CD4-positive, alpha-beta T cell treated with Interleukin-4 for 1 hour (primary cell): ENCODE measurements at regions not wholly inside any gene's neighbourhood (a gene's known extent, or its start where the extent isn't known, plus 50 kb on each side); places are given as distances from the start of the nearest gene placed in this dataset.

Experiments
- DNase-seq, 2 donors: peaks; one replicate each; pipeline ENCODE4 v3.0.0-alpha.2; 2020 to 2022

DNA sequence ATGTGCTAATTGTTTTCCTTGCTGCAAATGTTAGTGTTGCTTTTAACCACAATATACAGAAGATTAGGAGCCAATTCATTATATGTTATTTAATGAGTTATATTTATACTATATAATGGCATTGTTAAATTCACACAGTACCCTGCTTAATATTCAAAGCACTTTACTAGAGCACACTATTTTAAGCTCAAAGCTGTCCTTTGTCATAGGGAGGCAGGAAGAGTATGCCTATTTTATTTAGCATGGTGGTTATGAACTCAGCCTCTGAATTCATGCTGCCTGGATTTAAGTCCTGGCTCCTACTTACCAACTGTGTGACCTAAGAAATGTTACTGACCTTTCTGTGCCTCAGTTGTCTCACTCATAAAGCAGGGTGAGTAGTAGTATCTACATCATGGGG is 80.5 kb downstream of the FASTKD2 start:
- no peak for DNase-seq

DNA sequence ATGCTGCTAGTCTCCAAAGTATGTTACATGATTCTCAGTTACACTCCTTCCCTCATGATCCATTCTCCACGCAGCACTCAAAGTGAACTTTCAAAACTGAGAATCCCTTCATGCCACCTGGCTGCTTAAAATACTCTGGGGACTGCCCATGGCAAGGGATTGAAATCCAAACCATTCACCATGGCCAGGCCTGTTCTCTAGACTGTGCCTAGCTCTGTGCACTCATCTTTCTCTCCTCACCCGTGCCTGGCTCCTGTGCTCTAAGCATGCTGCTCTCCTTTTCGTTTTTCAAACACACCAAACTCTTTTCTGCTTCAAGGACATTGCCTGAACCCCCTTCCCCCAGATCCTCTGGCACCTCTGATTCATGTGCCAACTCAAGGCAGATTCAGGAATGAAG is 80.9 kb downstream of the FASTKD2 start:
- no peak for DNase-seq

DNA sequence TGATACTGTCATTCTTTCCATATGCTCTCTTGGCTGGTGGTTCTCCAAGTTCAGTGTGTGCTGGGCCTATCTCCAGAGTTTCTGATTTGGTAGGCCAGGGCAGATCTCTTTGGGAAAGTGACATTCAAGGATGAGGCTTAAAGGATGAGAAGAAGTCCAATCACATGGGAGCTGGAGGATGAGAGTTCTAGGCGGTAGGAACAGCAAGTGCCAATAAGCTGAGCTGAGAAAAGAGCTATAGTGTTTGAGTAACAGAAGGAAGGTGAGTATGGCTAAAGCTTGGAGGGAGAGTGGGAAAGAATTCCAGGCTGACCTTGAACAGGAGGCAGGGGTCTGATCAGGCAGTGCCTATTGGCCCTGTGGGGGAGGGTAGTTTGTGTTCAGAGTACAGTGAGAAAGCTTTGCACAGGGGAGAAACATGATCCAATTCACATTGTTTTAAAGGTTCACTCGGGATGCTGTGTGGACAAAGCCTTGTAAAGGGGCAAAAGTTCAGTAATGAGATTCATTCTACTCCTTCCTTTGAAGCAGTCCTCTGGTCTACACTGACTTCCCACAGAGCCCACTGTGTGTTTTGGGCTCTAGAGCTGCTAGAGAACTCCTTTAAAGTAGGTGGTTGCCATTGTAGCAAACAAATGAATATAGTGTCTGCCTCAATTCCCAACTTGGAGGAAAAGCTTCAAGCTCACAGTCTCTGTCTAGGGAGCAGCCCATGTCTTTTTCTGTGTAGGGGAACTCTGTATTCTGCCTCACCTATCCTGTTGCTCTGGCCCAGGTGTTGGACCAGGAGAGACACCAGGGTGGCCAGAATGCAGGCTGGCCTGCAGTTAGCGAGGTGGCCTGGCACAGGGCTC is 81.8 kb downstream of the FASTKD2 start:
- no peak for DNase-seq

DNA sequence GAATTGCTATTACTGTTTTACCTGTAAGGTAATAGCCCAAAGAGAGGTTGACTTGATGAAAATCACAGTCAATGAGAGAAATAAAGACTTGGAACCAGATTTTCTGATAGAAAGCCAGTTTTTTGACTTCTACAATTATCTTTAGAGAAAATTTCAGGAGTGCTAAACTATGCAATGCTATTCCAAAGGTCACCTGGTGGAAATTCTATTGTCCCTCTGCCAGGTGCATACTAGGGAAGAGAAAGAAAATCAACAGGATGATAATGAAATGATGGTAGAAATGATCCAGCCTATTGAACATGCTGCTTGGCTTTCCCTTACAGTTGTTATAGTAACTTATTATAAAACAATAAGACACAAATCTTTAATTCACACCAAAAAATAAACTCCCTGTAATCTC is 85.0 kb downstream of the FASTKD2 start:
- DNase-seq, result no peak

DNA sequence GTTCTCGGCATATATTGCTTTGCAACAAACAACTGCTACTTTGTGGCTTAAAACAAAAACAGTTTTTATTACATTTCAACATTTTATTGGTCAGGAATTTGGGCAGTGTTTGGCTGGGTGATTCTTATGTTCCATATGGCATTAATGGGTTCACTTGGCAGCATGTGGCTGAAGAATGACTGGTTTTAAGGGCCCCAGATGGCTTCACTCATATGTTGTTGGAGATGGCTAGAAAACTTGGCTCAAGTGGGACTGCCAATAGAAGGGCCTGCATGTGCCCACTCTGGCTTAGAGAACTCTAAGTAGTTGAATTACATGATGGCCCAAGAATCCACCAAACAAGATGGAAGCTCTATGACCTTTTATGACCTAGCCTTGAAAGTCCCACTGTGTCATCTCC is 86.1 kb downstream of the FASTKD2 start:
- DNase-seq, result no peak

DNA sequence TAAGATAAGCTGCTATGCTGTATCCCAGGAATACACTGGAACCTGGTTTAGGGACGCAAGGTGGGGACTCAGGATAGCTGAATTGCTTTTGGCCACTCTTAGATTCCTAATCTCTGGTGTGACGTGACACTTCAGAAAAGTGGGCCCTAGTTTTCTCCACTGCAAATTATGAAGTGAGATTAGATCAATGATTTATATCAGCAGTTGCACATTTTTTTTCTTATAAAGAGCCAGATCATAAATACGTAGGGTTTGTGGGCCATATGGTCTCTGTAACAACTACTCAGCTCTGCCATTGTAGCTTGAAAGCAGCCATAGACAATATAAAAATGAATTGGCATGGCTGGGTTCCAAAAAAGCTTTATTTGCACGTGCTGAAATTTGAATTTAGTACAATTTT is 85.4 kb upstream of the CPO start:
- no peak for DNase-seq

DNA sequence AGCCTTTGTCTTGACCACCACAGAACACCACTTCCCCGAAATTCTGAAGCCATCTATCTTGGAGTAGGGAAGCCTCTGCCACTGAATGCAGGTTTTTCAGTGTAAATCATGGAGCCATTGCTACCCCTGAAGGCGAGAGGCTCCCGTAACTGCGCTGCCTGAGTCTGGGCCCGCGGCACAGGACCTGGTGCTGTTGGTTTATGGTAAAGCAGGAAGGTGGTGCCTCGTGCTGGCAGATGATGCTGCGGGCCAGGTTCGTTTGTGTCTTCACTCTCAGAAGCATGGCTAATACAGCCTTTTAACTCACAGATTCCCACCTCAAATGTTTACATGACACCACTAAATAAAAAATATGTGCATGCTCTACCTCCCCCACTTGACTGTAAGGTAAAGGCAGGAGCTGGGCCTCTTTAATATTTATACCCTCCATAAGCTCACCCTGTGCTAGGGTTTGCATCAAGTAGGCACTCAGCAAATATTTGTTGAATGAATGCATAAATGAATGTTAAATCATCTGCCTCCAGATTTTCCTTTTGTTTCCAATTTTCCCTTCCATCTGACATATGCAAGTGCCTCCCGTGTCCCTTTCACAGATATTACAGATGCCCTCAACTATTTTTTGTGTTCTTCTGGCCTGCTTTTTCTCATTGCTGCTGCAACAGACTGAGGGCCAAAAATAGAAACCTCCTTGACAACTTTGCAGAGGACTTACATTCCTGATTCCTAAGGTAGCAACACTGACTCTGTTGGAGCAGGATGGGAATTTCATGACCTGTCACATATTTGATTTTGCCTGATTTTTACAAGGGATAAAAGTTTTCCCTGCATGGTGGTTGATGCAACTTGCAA is 83.5 kb upstream of the CPO start:
- DNase-seq, result no peak

DNA sequence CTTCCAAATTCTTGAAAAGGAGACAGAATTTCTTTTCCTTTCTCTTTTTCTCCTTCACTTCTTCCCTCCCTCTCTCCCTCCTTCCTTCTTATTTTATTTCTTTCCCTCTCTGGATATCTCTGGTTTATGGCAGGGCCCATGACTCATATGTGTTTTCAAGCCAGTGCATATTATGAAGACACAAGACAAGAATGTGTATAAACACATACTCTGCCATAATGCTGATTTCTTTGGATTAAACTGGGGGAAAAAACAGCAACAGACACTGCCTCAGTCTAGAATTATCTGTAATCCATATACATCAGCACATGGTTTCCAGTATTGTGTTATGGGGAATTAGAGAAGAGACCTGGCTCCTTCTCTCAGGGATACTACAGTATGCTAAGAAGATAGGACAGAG is 82.8 kb upstream of the CPO start:
- DNase-seq, result no peak

DNA sequence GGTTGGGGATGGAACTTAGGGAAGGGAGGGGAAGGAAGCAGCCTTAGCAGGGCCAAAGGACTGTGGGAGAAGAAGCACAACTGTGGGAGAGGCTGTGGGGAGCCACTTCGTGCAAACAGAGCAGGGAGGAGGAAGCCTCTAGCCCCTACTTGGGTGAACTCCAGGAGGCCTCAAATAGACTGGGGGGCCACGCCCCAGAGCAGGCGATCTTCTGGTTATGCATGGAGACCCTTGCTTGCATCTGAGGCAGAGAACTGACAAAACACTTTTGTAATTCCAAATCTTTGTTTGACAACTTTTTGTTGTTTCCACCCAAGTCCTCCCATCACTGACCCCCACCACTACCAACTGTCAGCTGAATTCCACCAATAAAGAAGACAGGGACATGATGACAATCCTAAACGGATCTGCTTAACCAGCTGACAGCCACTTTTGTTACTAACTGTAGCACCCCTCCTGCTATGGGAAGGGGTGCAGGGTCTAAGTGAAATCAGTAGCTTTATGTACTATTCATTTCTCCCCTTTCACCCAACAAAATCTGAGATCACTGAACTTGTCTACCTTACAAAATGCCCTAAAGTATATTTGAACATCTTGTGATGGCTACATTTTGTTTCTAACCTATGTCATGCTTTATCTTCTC is 80.5 kb upstream of the CPO start:
- no peak for DNase-seq

DNA sequence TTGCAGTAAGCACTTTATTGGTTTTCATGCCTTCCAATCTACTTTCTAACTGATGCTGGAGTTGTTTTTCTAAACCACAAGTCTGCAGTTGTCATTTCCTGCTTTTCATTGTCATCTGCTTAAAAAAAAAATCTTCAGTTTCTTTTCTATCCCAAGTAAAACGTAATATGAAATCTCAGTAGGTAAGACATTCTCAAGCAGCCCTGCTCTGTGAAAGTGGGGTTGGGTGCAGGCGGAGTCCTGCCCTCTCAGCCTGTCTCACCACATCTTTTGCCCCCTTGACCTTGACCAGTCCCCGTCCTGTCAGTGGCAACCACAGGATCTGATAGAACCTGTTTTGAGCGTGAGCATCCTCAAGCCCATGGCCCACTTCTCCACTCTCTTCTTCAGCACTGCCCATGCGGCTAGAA is 80.0 kb upstream of the CPO start:
- peak in 1 of 2 donors; percentile 39 for DNase-seq

DNA sequence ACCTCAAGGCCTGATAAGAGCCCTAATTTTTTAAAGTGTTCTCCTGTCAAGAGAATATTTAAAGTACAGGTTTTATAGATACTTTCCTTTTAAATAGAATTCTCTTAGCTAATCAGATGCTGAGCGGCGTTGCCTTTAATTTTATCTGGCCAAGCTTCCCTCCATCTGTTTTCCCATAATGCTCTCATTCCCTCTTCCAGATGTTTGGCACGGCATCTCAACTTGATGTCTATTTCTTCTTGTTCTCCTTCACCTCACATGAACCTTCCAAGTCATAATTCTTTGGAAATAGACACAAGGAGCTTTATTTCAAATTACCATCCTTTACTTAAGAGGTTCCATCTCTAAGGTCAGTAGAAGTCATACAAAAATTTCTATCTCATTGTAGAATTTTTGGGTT is 76.1 kb upstream of the CPO start:
- DNase-seq, result no peak

DNA sequence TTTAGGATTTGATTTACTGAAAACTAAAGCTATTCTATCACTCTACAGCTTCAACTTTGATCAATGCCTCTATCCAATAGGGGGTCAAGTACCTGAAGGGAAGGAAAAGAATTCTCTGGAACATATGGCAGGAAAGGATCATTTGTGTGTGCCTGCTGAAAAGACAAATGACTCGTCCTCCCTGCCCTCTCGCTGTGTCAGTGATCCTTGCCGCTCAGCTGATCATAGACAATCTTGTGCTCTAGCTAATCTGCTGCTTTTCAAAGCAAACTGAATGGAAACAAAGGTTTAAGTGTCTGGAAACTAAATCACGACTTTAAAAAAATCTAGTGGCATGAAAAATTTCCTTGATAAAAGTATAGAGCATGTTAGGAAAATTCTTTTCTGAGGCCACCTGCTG is 75.6 kb upstream of the CPO start:
- DNase-seq, result no peak

DNA sequence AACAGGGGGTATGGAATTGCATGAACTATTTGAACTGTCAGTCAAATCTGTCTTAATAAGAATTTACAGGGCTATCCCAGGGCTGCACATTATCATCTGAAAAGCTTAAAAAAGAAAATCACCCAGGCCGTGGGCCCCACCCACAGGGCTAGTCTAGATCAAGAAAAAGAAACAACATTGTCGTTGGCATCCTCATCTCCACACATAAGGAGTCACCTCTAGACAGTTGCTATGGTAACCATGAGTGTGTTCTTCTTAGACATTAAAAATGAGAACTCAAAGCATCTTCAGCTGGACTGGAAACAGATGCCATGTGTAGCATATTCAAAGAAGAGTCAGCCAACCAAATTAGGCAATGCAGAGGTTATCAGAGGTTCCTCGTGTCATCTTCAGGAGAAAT is 72.3 kb upstream of the CPO start:
- DNase-seq, result no peak

DNA sequence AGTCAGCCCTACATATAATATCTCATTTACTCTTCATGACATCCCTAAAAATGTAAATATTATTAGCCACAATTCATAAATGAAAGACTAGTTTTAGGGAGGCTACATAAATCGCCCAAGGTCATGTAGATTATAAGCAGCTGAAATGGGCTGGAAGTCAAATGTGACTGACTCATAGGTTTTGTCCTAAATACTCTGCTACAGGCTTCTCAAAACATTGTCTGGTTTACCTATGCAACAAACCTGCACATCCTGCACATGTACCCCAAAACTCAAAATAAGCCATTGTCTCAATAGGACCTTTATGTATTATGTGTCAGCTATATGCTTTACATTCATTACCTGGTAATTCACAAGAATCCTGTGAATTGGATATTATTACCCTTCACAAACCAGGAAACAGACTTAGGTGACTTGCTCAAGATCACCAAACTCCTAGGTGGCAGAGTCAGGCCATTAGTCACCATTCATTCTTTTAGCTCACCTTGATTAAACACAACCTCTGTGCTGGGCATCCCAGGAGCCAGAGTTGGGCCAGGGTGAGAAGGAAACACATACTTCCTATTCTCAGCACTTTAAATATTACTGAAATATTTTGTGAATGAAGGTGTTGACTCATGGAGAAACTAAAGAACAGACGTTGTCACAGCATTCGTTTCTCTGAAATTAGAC is 69.4 kb upstream of the CPO start:
- DNase-seq, result no peak

DNA sequence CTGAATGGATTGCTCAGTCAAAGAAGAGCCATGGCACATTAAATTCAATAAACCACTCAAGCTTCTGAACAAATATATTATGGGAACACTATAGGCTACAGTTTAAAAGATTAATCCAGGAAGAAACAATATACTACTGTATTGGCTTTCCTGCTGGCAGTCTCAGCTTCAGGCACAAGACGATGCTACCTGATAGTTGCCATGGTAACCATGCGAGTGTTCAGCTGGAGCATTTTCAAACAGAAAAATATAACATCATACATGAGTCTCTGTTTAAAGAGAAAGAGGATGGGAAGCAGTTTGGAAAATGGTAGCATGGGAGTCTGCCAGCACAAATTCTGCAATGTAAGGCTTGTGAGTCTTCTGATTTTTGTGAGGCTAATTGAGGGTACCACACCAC is 65.9 kb upstream of the CPO start:
- no peak for DNase-seq

DNA sequence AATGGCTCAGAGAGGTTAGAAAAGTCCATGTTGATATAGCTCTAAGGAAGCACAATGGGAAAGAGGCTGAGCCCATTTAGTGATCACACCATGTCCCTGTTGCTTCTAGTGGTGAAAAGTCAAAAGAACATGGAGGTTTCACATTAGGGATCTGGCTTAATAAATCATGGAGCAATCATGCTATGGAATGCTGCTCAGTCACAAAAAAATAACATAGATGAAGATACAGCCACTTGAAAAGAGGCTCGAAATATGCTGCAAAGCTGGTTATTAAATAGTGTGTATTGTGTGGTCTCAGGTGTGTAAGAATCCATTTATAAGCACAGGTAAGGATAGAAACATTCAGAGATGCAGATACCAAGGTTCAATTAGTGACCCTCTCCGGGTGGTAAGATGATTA is 63.6 kb upstream of the CPO start:
- DNase-seq, result no peak

DNA sequence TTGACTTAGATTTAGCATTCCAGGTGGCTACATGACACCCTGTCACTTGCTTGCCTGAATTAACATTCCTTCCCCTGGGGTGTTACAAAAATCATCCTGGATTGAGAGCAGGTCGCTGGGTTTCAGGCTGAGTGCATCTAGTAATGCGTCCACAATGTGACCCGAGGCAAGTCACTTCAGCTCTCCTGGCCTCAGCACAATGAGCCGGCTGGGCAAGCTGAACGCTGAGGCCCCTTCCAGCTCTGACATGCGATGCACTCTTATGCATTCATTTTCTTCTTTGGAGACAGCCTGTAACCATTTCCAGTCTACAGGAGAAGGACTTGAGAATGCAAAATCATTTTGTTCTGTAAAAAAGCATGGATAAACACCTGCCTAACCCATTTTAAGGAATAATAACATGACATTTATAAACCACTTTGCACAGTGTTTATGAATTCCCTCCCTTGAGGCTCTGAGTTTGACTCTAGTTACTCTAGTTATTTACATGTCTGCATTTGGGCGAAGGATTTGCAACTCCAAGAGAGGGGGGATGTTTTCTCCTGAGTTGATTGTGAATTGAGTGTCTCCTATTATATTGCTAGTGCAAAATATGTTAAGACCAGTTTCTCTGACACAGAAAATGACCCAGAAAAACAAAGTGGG is 63.0 kb upstream of the CPO start:
- DNase-seq, result no peak

DNA sequence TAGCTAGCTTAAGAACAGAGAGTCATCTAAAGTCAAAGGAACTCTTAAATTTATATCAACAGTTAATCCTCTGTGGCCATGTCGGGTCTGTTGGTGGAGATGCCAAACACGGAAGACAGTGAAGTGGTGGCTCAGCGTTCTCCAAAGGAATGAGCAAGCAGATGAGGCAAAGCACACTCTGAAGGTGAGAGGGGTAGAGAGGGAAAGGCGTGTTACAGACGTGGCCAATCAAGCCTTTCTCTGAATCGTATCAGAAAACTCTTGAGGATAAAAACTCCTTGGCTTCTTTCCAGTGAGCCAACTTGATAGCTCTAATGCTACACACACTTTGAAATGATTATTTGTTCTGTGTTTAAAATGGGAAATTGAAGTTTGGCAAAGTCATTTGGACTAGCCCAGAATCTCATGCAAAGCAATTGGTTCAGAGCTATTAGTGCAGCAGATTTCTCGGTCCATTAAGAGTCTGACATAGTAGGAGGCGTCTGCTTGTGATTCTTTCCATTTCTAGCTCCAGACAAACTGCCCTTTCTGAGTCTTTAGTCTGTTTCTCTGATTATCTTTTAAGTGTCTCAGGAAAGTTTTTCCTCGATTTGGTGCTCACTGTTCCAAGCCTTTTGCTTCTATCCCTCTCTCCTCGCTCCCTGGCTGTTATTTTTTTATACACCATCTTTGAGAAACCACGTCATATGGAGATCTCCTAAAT is 57.5 kb upstream of the CPO start:
- DNase-seq, result no peak

DNA sequence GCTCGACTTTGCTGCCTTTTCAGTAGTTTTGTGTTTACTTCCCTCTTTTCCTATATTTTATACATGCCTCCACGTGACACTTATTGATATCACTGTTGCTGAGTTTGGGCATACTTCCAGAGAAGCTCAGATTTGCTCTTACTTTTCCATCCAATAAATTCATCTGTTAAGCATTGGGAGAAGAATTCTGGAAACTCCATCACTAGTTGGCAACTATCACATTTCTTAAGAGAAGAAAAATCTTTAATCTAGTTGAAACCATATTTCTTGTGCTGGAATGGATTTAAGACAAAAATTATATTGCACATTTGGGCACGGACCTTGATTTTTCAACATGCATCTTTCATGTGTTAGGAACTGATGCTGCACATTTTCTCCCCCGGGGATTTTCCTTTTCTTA is 52.6 kb upstream of the CPO start:
- DNase-seq, result no peak

DNA sequence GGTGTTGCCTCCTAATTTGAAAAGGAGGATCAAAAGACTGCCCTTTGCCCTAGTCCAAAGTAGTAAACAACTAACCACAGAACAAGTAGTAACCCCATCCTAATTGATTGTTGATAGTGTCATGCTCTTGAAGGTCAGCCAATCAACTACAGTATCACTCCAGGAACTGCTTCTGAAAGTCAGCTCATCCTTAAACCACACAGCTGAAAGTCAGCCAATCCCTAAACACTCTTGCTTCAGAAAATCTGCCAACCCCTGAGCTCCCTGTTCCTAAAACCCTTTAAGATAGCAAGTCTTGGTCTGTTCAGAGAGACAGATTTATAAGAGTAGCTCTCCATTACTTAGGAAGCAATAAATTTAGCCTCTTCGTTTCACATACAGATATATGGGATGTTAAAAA is 51.6 kb upstream of the CPO start:
- DNase-seq, result no peak
